ENCODE measurements at regions not wholly inside any gene's neighbourhood (a gene's known extent, or its start where the extent isn't known, plus 50 kb on each side); places are given as distances from the start of the nearest gene placed in this dataset.

GRCh38 chr4:13118633-13119032, 365.5 kb downstream of the RAB28 start:
- no peak for DNase-seq

GRCh38 chr4:13117185-13117584, 367.0 kb downstream of the RAB28 start:
- no peak for DNase-seq

- DNase-seq: no peak
Measured at GRCh38 chr4:13112030-13112429, 372.1 kb downstream of the RAB28 start.

GRCh38 chr4:13109536-13109935, 374.6 kb downstream of the RAB28 start:
- no peak for DNase-seq

GRCh38 chr4:13108096-13108495, 376.0 kb downstream of the RAB28 start:
- DNase-seq: no peak

GRCh38 chr4:13103382-13104015, 380.6 kb downstream of the RAB28 start:
- DNase-seq: no peak

GRCh38 chr4:13102092-13102742, 381.9 kb downstream of the RAB28 start:
- DNase-seq: no peak

- DNase-seq: no peak
Measured at GRCh38 chr4:13097971-13098370, 386.2 kb downstream of the RAB28 start.

GRCh38 chr4:13095722-13096121, 388.4 kb downstream of the RAB28 start:
- no peak for DNase-seq

GRCh38 chr4:13093170-13093569, 391.0 kb downstream of the RAB28 start:
- DNase-seq: no peak

GRCh38 chr4:13092702-13093101, 391.4 kb downstream of the RAB28 start:
- no peak for DNase-seq

- no peak for DNase-seq
Measured at GRCh38 chr4:13089659-13089998, 394.5 kb downstream of the RAB28 start.

- no peak for DNase-seq
Measured at GRCh38 chr4:13088726-13089658, 395.1 kb downstream of the RAB28 start.

- DNase-seq: no peak
Measured at GRCh38 chr4:13087041-13087440, 397.1 kb downstream of the RAB28 start.

- no peak for DNase-seq
Measured at GRCh38 chr4:13084210-13084609, 399.9 kb downstream of the RAB28 start.

GRCh38 chr4:13081830-13082229, 402.3 kb downstream of the RAB28 start:
- no peak for DNase-seq

GRCh38 chr4:13067077-13067476, 417.1 kb downstream of the RAB28 start:
- DNase-seq: no peak

- no peak for DNase-seq
Measured at GRCh38 chr4:13059019-13059418, 425.1 kb downstream of the RAB28 start.

GRCh38 chr4:13056630-13057189, 427.4 kb downstream of the RAB28 start:
- DNase-seq: no peak

- no peak for DNase-seq
Measured at GRCh38 chr4:13054420-13054970, 429.6 kb downstream of the RAB28 start.

- no peak for DNase-seq
Measured at GRCh38 chr4:13047591-13047990, 436.5 kb downstream of the RAB28 start.

- DNase-seq: no peak
Measured at GRCh38 chr4:13036841-13037240, 447.3 kb downstream of the RAB28 start.

GRCh38 chr4:13032936-13033335, 451.2 kb downstream of the RAB28 start:
- DNase-seq: no peak
